ENCODE measurements at regions not wholly inside any gene's neighbourhood (a gene's known extent, or its start where the extent isn't known, plus 50 kb on each side); places are given as distances from the start of the nearest gene placed in this dataset.
"Not testable (repeated sequence)": the region's sequence is repeated elsewhere in the genome, so short reads cannot be mapped to it uniquely, and the experiment has no call there.

DNA sequence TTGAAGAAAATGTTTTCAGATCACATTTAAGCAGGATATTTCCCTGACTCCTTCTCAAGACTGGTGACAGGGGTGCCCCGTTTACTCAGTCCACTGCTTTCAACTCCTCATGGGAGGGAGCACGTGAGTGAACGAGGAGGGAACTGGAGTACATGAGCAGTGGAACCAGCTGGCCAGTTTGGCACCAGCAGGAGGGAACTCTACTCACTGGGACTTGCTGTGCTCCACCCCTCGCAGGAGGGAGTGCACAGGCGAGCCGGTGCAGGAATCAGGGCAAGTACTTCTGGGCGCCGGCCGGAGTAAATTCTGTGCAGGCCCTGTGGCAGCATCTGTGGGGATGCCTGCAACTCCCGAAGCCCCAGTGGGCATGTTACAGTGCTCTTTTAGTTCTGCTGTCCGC lies 1941.1 kb upstream of the C9orf72 start:
- no peaks in the 10 kb centered on the region for H3K4me1 Mint-ChIP-seq (ENCODE audit: low read depth)
- H3K36me3 Mint-ChIP-seq (ENCODE audit: low read depth): no peaks in the 10 kb centered on the region
- H3K9me3 Mint-ChIP-seq: peaks cover 20% of the 10 kb centered on the region
- no peaks in the 10 kb centered on the region for H3K27me3 Mint-ChIP-seq (ENCODE audit: low read depth)
- H3K4me3 Mint-ChIP-seq: no peak overlapping the region
- no peak overlapping the region for H3K27ac Mint-ChIP-seq
- no peak for DNase-seq (ENCODE audit: low spot score)

GRCh38 chr9:29514862-29515261 lies 1941.6 kb upstream of the C9orf72 start:
- no peak overlapping the region for H3K27ac Mint-ChIP-seq
- H3K36me3 Mint-ChIP-seq (ENCODE audit: low read depth): no peaks in the 10 kb centered on the region
- H3K9me3 Mint-ChIP-seq: peaks cover 16% of the 10 kb centered on the region

GRCh38 chr9:29548436-29548835 lies 1975.2 kb upstream of the C9orf72 start:
- no peaks in the 10 kb centered on the region for H3K4me1 Mint-ChIP-seq (ENCODE audit: low read depth)
- DNase-seq (ENCODE audit: low spot score): no peak
- no peak overlapping the region for H3K4me3 Mint-ChIP-seq

More at GRCh38 chr9:29514862-29515261, 1941.6 kb upstream of the C9orf72 start:
- H3K4me1 Mint-ChIP-seq (ENCODE audit: low read depth): no peaks in the 10 kb centered on the region
- DNase-seq (ENCODE audit: low spot score): no peak
- H3K4me3 Mint-ChIP-seq: no peak overlapping the region
- H3K27me3 Mint-ChIP-seq (ENCODE audit: low read depth): no peaks in the 10 kb centered on the region

DNA sequence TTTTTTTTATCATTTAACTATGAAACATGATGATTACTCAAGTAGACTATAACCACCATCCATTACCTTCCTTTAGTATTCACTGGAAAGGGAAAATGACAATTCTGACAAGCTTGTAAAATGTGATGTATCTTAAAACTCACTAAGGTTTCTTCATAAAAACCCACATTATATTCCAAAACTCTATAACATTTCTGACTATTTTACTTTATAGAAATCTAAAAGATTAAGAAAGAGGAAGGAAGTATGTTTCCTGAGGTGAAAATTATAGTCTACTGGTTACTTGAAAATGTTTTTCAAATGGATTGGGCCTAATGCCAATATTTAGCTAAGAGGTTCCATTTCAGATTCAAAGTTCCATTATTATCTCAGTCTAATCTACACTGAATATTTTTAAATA lies 1982.2 kb upstream of the C9orf72 start:
- Mint-ChIP-seq H3K27me3 (ENCODE audit: low read depth) (no peaks in the 10 kb centered on the region), H3K27ac (no peak overlapping the region), H3K4me3 (no peak overlapping the region), H3K36me3 (ENCODE audit: low read depth) (no peaks in the 10 kb centered on the region), H3K9me3 (peaks cover 22% of the 10 kb centered on the region), H3K4me1 (ENCODE audit: low read depth) (no peaks in the 10 kb centered on the region)
- DNase-seq (ENCODE audit: low spot score): no peak

More at GRCh38 chr9:29548436-29548835, 1975.2 kb upstream of the C9orf72 start:
- Mint-ChIP-seq H3K27me3 (ENCODE audit: low read depth) (no peaks in the 10 kb centered on the region), H3K27ac (no peak overlapping the region), H3K9me3 (peaks cover 7% of the 10 kb centered on the region), H3K36me3 (ENCODE audit: low read depth) (no peaks in the 10 kb centered on the region)

DNA sequence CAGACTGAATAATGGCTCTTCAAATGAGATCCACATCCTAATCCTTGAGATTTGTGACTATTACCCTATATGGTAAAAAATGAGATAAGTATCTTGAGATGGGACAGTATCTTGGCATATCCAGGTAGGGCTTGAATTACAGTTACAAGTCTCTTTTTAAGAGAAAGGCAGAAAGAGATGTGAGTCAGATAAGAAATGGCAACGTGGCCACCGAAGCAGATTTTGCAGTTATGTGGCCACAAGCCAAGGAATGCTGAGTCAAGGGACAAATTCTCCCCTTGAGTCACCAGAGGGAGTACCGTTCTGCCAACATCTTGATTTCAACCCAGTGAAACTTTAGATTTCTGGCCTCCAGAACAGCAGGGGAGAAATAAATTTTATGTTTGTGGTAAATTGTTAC lies 1983.0 kb upstream of the C9orf72 start:
- Mint-ChIP-seq H3K4me3 (no peak overlapping the region), H3K36me3 (ENCODE audit: low read depth) (no peaks in the 10 kb centered on the region), H3K27me3 (ENCODE audit: low read depth) (no peaks in the 10 kb centered on the region), H3K27ac (no peak overlapping the region), H3K4me1 (ENCODE audit: low read depth) (no peaks in the 10 kb centered on the region), H3K9me3 (peaks cover 19% of the 10 kb centered on the region)
- no peak for DNase-seq (ENCODE audit: low spot score)

DNA sequence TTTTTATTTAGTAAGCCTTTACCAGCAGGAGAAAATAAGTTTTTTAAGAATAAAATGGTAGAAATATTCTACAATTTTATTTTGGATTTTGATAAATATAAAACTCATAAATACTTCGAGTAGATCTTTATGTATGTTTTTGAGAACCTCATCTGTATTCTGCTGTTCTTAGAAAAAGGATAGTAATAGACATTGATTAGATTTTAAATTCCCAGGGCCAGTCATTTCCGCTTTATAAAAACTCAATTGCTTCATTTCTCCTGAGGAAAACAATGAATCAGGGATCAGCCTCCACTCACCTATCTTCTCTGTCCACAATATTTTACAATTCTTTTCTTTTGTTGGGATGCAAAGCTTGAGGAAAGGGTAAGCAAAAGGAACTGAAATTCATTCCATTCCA lies 1983.5 kb upstream of the C9orf72 start:
- Mint-ChIP-seq H3K4me1 (ENCODE audit: low read depth) (no peaks in the 10 kb centered on the region), H3K9me3 (peaks cover 19% of the 10 kb centered on the region), H3K27ac (no peak overlapping the region), H3K4me3 (no peak overlapping the region), H3K36me3 (ENCODE audit: low read depth) (no peaks in the 10 kb centered on the region), H3K27me3 (ENCODE audit: low read depth) (no peaks in the 10 kb centered on the region)
- no peak for DNase-seq (ENCODE audit: low spot score)

DNA sequence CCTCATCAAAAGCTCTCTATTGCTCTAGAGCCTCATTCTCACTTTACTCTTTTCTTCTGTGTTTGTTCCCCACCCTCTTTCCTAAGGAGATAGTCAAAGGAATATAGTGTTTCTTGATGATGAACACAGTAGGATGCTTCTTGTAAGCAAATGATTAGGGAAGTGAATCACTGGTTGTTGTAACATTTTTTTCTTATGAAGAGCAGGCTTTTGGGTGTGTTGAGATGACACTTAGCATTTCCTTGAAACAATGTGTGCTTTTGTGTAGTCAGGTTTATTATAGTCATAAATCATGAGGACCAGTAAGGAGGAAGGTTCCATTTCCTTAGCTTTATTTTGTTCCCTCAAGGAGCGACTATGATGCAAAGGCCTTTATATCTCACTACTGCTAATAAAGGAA lies 1991.3 kb upstream of the C9orf72 start:
- Mint-ChIP-seq H3K27ac (no peak overlapping the region), H3K4me3 (no peak overlapping the region), H3K36me3 (ENCODE audit: low read depth) (no peaks in the 10 kb centered on the region), H3K9me3 (peaks cover 11% of the 10 kb centered on the region), H3K27me3 (ENCODE audit: low read depth) (no peaks in the 10 kb centered on the region), H3K4me1 (ENCODE audit: low read depth) (no peaks in the 10 kb centered on the region)
- no peak for DNase-seq (ENCODE audit: low spot score)

DNA sequence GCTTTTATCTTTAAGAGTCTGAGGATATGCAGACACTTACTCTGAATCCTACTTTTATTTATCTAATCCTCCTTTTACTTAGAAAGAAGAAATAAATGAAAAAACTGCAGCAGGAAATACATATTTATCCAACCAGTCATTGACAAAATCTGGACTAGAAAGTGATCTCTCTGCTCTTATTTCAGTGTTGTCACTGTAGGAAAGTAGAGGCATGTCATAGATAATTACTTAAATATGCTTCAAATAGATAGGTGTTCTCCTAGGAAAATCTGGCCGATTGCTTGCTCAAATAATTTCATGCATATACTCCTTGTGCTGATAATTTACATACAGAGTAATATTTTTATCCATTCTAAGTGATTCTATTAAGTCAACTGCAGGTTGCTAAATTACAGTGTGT lies 2001.9 kb upstream of the C9orf72 start:
- no peaks in the 10 kb centered on the region for H3K4me1 Mint-ChIP-seq (ENCODE audit: low read depth)
- no peak overlapping the region for H3K27ac Mint-ChIP-seq
- H3K9me3 Mint-ChIP-seq: peaks cover 20% of the 10 kb centered on the region
- no peaks in the 10 kb centered on the region for H3K27me3 Mint-ChIP-seq (ENCODE audit: low read depth)
- no peak for DNase-seq (ENCODE audit: low spot score)
- H3K4me3 Mint-ChIP-seq: no peak overlapping the region
- H3K36me3 Mint-ChIP-seq (ENCODE audit: low read depth): no peaks in the 10 kb centered on the region

DNA sequence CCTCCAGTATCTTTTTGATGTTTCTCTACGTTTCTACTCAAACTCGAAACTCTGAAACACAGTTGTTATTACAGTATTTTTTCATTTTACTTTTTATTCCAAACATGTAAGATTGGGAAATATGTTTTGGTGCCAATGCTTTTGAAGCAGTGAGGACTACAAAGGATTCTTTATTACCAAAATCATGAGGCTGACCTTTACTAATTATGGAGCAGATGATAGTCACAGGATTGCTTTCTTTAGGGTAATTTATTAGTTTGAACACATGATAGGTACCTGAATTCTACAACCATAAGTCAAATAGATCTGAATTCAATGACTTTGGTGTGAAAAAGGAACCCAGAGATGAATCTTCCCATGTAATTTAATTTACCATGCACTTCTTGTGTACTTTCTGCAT lies 2015.1 kb upstream of the C9orf72 start:
- no peak for DNase-seq (ENCODE audit: low spot score)
- Mint-ChIP-seq H3K4me1 (ENCODE audit: low read depth) (no peaks in the 10 kb centered on the region), H3K9me3 (peaks cover 31% of the 10 kb centered on the region), H3K27ac (no peak overlapping the region), H3K4me3 (no peak overlapping the region), H3K36me3 (ENCODE audit: low read depth) (no peaks in the 10 kb centered on the region), H3K27me3 (ENCODE audit: low read depth) (no peaks in the 10 kb centered on the region)

DNA sequence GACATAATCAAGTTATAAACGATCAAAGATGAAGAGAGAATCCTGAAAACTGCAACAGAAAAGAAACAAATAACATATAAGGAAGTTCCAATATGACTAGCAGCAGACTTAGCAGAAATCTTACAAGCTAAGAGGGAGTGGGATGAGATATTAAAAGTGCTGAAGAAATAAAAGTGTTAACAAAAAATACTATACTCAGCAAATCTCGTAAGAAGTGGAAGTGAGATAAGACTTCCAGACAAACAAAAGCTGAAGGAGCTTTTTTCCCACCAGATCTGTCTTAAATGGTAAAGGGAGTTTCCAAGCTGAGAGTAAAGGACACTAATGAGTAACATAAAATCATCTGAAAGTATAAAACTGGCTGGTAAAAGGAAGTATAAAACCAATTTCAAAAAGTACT lies 2036.0 kb upstream of the C9orf72 start:
- Mint-ChIP-seq H3K27ac (no peak overlapping the region), H3K36me3 (ENCODE audit: low read depth) (no peaks in the 10 kb centered on the region), H3K4me1 (ENCODE audit: low read depth) (no peaks in the 10 kb centered on the region), H3K4me3 (no peak overlapping the region), H3K9me3 (peaks cover 52% of the 10 kb centered on the region), H3K27me3 (ENCODE audit: low read depth) (no peaks in the 10 kb centered on the region)
- DNase-seq (ENCODE audit: low spot score): no peak

DNA sequence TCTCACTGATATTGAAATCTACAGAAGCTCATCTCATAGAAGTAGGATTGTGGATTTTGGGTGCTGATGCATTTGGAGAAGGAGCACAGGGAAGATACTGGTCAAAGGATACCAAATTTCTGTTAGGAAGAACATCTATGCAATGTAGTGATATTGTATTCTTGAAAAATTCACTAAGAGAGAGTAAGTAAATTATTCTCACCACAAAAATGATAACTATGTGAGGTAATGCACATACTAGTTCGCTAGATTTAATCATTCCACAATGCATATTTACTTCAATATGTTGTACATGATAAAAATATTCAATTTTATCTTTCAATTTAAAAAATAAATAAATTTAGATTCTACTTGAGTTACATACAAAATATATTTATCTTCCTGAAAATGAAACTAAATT lies 2040.5 kb upstream of the C9orf72 start:
- Mint-ChIP-seq H3K4me3 (no peak overlapping the region), H3K27me3 (ENCODE audit: low read depth) (no peaks in the 10 kb centered on the region), H3K4me1 (ENCODE audit: low read depth) (no peaks in the 10 kb centered on the region), H3K9me3 (peaks cover 26% of the 10 kb centered on the region), H3K27ac (no peak overlapping the region), H3K36me3 (ENCODE audit: low read depth) (no peaks in the 10 kb centered on the region)
- DNase-seq (ENCODE audit: low spot score): no peak

DNA sequence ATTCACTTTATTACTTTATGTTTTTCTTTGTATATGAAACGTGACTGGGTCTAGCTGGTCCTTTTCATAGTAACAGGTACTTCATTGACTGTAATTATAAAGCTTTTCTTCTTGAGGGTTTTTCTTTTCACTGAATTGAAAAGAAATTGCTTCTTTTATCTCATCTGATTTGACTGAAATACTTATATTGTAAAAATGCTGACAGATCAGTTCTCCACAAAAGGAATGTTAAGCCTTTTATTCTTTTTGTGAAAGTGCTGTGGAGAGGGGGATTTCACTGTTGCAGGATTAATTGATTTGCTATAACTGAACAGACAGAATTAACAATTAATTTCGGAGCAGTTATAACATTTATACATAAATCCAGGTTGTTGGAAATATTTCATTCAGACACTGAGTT lies 2043.6 kb upstream of the C9orf72 start:
- peaks cover 7% of the 10 kb centered on the region for H3K9me3 Mint-ChIP-seq
- no peaks in the 10 kb centered on the region for H3K27me3 Mint-ChIP-seq (ENCODE audit: low read depth)
- DNase-seq (ENCODE audit: low spot score): no peak
- H3K4me3 Mint-ChIP-seq: no peak overlapping the region
- H3K27ac Mint-ChIP-seq: no peak overlapping the region
- H3K36me3 Mint-ChIP-seq (ENCODE audit: low read depth): no peaks in the 10 kb centered on the region
- no peaks in the 10 kb centered on the region for H3K4me1 Mint-ChIP-seq (ENCODE audit: low read depth)

DNA sequence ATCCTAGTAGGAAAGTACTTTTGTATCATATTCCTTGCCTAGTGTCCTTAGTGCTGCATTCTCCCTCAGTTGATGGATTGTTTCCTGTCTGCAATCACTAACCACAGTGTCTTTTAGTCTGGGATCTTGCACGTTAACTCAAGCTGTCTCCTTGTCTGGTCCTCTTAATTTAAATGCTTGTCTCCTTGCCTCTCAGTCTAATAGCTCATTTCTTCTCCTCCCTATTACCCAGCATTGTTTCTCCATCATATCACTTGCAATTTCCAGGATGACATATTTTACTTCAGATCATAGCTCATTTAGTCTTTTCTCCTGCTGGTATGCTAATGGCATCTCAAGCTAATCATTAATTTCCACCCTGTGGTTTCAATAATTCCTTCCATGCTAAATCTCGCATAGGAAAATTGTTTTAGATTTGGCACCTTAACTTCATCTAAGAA lies 2052.0 kb upstream of the C9orf72 start:
- Mint-ChIP-seq H3K27ac (no peak overlapping the region), H3K36me3 (ENCODE audit: low read depth) (no peaks in the 10 kb centered on the region), H3K27me3 (ENCODE audit: low read depth) (no peaks in the 10 kb centered on the region), H3K9me3 (peaks cover 18% of the 10 kb centered on the region), H3K4me1 (ENCODE audit: low read depth) (no peaks in the 10 kb centered on the region), H3K4me3 (no peak overlapping the region)
- no peak for DNase-seq (ENCODE audit: low spot score)

DNA sequence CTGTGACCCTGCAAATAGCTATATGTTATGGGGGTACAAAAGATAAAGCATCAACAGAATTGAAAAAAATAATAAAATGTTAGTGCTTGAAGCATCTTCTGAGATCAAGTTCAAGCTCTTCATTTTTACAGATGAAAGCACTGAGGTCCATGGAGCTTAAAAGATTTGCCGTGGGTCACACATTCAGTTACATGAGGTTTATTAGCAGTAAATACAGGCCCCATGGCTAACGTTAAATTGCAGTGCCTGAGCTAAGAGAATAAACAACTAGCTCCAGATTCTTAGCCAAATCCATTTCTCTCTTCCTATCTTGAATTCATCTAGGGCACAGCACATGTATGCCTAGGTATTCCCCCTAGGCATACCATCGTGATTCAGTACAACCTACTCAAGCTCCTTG lies 2052.7 kb upstream of the C9orf72 start:
- Mint-ChIP-seq H3K4me3 (no peak overlapping the region), H3K4me1 (ENCODE audit: low read depth) (no peaks in the 10 kb centered on the region), H3K27me3 (ENCODE audit: low read depth) (no peaks in the 10 kb centered on the region), H3K9me3 (peaks cover 18% of the 10 kb centered on the region), H3K36me3 (ENCODE audit: low read depth) (no peaks in the 10 kb centered on the region), H3K27ac (no peak overlapping the region)
- DNase-seq (ENCODE audit: low spot score): no peak

GRCh38 chr9:29628856-29629255 lies 2055.6 kb upstream of the C9orf72 start:
- H3K4me3 Mint-ChIP-seq; H3K27me3 Mint-ChIP-seq (ENCODE audit: low read depth); H3K4me1 Mint-ChIP-seq (ENCODE audit: low read depth); H3K36me3 Mint-ChIP-seq (ENCODE audit: low read depth); DNase-seq (ENCODE audit: low spot score); H3K27ac Mint-ChIP-seq: not testable (repeated sequence)
- peaks cover 18% of the 10 kb centered on the region for H3K9me3 Mint-ChIP-seq

Measured in T-helper 2 cell treated with Interferon-gamma antibody and Interleukin-4, amounts not matched to agents 5 μg/mL and 100 μg/mL, for 36 hours (primary cell).